GM13977 (cell line): ENCODE measurements at regions not wholly inside any gene's neighbourhood (a gene's known extent, or its start where the extent isn't known, plus 50 kb on each side); places are given as distances from the start of the nearest gene placed in this dataset.

Source experiments
- DNase-seq: peaks from one replicate; pipeline ENCODE4 v3.0.0; 2012; ENCODE audit warnings: low spot score
- CTCF ChIP-seq: IDR thresholded peaks from 2 replicates; pipeline ENCODE4 v1.5.1; 2012; ENCODE audit warnings: mild to moderate bottlenecking, control low read depth; ENCODE audit not compliant: insufficient read depth; ENCODE audit errors: extremely low read depth, missing control alignments
- in situ Hi-C: fragments of 300-500 bp; cut with MboI; formaldehyde crosslinking; loops from one replicate; pipeline ENCODE4 v1.12.0; 2022; ENCODE audit warnings: low sequenced_read_pairs, low pct_unique_long_range_greater_than_20kb, mixed read lengths, inconsistent platforms; ENCODE audit not compliant: unreplicated experiment

GRCh38 chrX:15916704-15917084 lies 62.1 kb upstream of the AP1S2 start:
- in situ Hi-C loops = no loop called here

GRCh38 chrX:15915959-15916703 lies 61.5 kb upstream of the AP1S2 start:
- no peak for TF ChIP-seq CTCF
- no peak for DNase-seq
- in situ Hi-C loops = no loop called here

More at GRCh38 chrX:15916704-15917084, 62.1 kb upstream of the AP1S2 start:
- no peak for TF ChIP-seq CTCF
- DNase-seq = no peak

- no peak for TF ChIP-seq CTCF
- no peak for DNase-seq
- in situ Hi-C loops = no loop called here
These were observed 59.9 kb upstream of the AP1S2 start for GRCh38 chrX:15914486-15914885.

GRCh38 chrX:15913146-15913545 lies 58.5 kb upstream of the AP1S2 start:
- in situ Hi-C loops = no loop called here
- DNase-seq = no peak
- no peak for TF ChIP-seq CTCF

- peak; percentile 34 for DNase-seq
- no peak for TF ChIP-seq CTCF
- in situ Hi-C loops = no loop called here
These were observed 57.3 kb upstream of the AP1S2 start for GRCh38 chrX:15911734-15912550.

GRCh38 chrX:15909605-15910004 lies 55.0 kb upstream of the AP1S2 start:
- no peak for DNase-seq
- in situ Hi-C loops = no loop called here
- TF ChIP-seq CTCF = no peak
